ENCODE measurements at regions not wholly inside any gene's neighbourhood (a gene's known extent, or its start where the extent isn't known, plus 50 kb on each side); places are given as distances from the start of the nearest gene placed in this dataset.

DNA sequence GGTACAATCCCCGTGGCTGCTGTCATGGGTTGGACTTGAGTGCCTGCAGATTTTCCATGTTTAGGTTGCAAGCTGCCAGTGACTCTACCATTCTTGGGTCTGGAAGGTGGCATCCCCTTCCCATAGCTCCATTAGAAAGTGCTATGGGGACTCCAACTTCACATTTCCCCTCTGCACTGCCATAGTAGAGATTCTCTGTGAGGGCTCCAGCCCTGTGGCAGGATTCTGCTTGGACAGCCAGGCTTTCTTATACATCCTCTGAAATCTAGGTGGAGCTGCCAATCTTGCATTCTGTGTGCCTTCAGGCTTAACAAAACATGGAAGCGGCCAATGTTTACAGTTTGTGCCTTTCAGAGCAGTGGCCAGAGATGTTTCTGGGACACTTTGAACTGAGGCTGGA is 636.2 kb downstream of the SLITRK6 start:
- no peaks in the 10 kb centered on the region for H3K9me2 ChIP-seq (replicated peaks; ENCODE audit: low read depth, low read length)
- no peaks in the 10 kb centered on the region for H3F3A ChIP-seq (ENCODE audit: low read depth)
- no peak overlapping the region for H3K9ac ChIP-seq (ENCODE audit: low read depth, low read length, poor library complexity, severe bottlenecking)
- no peaks in the 10 kb centered on the region for H3K27me3 ChIP-seq (ENCODE audit: insufficient read depth, low read length, poor library complexity, severe bottlenecking)
- no peaks in the 10 kb centered on the region for H4K20me1 ChIP-seq (ENCODE audit: insufficient read depth, low read length, poor library complexity, severe bottlenecking)
- H3K4me2 ChIP-seq (ENCODE audit: low read depth, low read length, poor library complexity, severe bottlenecking) = no peak overlapping the region
- no peak for TF ChIP-seq EZH2phosphoT487 (IDR thresholded peaks at IDR 0.05; ENCODE audit: borderline replicate concordance)
- TF ChIP-seq, protein P1, sequence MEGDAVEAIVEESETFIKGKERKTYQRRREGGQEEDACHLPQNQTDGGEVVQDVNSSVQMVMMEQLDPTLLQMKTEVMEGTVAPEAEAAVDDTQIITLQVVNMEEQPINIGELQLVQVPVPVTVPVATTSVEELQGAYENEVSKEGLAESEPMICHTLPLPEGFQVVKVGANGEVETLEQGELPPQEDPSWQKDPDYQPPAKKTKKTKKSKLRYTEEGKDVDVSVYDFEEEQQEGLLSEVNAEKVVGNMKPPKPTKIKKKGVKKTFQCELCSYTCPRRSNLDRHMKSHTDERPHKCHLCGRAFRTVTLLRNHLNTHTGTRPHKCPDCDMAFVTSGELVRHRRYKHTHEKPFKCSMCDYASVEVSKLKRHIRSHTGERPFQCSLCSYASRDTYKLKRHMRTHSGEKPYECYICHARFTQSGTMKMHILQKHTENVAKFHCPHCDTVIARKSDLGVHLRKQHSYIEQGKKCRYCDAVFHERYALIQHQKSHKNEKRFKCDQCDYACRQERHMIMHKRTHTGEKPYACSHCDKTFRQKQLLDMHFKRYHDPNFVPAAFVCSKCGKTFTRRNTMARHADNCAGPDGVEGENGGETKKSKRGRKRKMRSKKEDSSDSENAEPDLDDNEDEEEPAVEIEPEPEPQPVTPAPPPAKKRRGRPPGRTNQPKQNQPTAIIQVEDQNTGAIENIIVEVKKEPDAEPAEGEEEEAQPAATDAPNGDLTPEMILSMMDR (conservative IDR thresholded peaks at IDR 0.05; ENCODE audit: low read length) = no peak
- no peak overlapping the region for H3K4me3 ChIP-seq (ENCODE audit: low read length, poor library complexity, severe bottlenecking)
- H3K4me1 ChIP-seq (ENCODE audit: insufficient read depth, low read length, poor library complexity, severe bottlenecking) = no peaks in the 10 kb centered on the region
- H3K9me3 ChIP-seq (ENCODE audit: insufficient read depth, low read depth, low read length) = no peaks in the 10 kb centered on the region; the same call in 1 of the 2 replicates
- no peaks in the 10 kb centered on the region for H3K36me3 ChIP-seq (ENCODE audit: insufficient read depth, low read length)
- no peaks in the 10 kb centered on the region for H3K79me2 ChIP-seq (ENCODE audit: insufficient read depth, low read length)
- H2AFZ ChIP-seq (ENCODE audit: low read length) = no peak overlapping the region

DNA sequence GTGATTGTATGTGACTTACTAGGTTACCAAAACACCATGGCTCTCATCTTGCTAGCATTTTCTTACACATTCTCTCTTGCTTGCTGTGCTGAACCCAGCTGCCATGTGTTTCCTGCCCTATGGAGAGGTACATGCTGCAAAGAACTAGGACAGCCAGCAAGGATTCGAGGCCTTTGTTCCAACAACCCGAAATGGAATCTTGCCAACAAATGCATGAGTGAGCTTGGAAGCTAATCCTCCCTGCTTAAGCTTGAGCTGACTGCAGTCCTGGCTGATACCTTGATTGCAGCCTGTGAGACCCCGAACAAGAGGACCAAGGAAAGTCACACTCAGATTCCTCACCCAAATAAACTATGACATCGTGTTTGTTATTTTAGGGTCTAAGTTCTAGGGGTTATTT is 651.2 kb downstream of the SLITRK6 start:
- H3K4me3 ChIP-seq (ENCODE audit: low read length, poor library complexity, severe bottlenecking) = no peak overlapping the region
- H3K4me1 ChIP-seq (ENCODE audit: insufficient read depth, low read length, poor library complexity, severe bottlenecking) = no peaks in the 10 kb centered on the region
- H2AFZ ChIP-seq (ENCODE audit: low read length) = no peak overlapping the region
- H4K20me1 ChIP-seq (ENCODE audit: insufficient read depth, low read length, poor library complexity, severe bottlenecking) = no peaks in the 10 kb centered on the region
- no peaks in the 10 kb centered on the region for H3K9me2 ChIP-seq (replicated peaks; ENCODE audit: low read depth, low read length)
- H3K9ac ChIP-seq (ENCODE audit: low read depth, low read length, poor library complexity, severe bottlenecking) = no peak overlapping the region
- TF ChIP-seq EZH2phosphoT487 (IDR thresholded peaks at IDR 0.05; ENCODE audit: borderline replicate concordance) = no peak
- TF ChIP-seq, protein P1 (conservative IDR thresholded peaks at IDR 0.05; ENCODE audit: low read length) = no peak
- H3F3A ChIP-seq (ENCODE audit: low read depth) = no peaks in the 10 kb centered on the region
- H3K4me2 ChIP-seq (ENCODE audit: low read depth, low read length, poor library complexity, severe bottlenecking) = no peak overlapping the region
- no peaks in the 10 kb centered on the region for H3K27me3 ChIP-seq (ENCODE audit: insufficient read depth, low read length, poor library complexity, severe bottlenecking)
- H3K79me2 ChIP-seq (ENCODE audit: insufficient read depth, low read length) = no peaks in the 10 kb centered on the region
- H3K9me3 ChIP-seq (ENCODE audit: insufficient read depth, low read depth, low read length) = no peaks in the 10 kb centered on the region
- no peaks in the 10 kb centered on the region for H3K36me3 ChIP-seq (ENCODE audit: insufficient read depth, low read length)

DNA sequence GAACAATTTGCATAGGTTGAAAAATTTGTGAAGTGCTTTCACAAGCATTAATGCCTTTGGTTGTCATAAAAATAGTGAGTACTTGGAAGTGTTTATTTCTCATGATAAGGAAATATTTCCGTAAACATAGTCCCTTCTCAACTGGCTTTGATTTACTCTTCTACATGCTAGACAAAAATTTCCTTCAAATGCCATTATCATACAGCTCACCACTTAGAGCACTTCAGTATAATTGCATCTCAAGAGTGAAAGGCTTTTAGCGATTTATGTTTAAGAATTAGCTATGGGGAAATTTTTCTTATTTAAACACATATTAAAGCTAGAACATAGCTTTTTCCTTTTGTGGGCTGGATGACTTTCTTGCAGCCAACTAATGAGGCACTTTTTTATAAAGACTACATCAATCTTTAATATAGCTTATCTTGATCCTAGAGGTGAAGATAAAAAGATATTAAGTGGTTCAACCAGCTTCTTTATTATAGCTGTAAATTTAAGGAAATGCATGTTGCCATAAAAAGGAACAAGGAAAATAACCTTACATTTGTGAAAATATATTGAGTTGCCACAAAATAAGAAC is 656.8 kb downstream of the SLITRK6 start:
- Histone ChIP-seq H3K4me2 (ENCODE audit: low read depth, low read length, poor library complexity, severe bottlenecking) (no peak overlapping the region), H3K36me3 (ENCODE audit: insufficient read depth, low read length) (no peaks in the 10 kb centered on the region), H4K20me1 (ENCODE audit: insufficient read depth, low read length, poor library complexity, severe bottlenecking) (no peaks in the 10 kb centered on the region), H3K4me3 (ENCODE audit: low read length, poor library complexity, severe bottlenecking) (no peak overlapping the region), H3K9ac (ENCODE audit: low read depth, low read length, poor library complexity, severe bottlenecking) (no peak overlapping the region), H3K9me3 (ENCODE audit: insufficient read depth, low read depth, low read length) (no peaks in the 10 kb centered on the region), H3K79me2 (ENCODE audit: insufficient read depth, low read length) (no peaks in the 10 kb centered on the region), H3K27me3 (ENCODE audit: insufficient read depth, low read length, poor library complexity, severe bottlenecking) (no peaks in the 10 kb centered on the region), H3K4me1 (ENCODE audit: insufficient read depth, low read length, poor library complexity, severe bottlenecking) (no peaks in the 10 kb centered on the region), H3F3A (ENCODE audit: low read depth) (no peaks in the 10 kb centered on the region), H3K9me2 (replicated peaks; ENCODE audit: low read depth, low read length) (no peaks in the 10 kb centered on the region), H2AFZ (ENCODE audit: low read length) (no peak overlapping the region)
- TF ChIP-seq EZH2phosphoT487 (IDR thresholded peaks at IDR 0.05; ENCODE audit: borderline replicate concordance) = no peak
- TF ChIP-seq, protein P1 (conservative IDR thresholded peaks at IDR 0.05; ENCODE audit: low read length) = no peak
